GM12878 (cell line): ENCODE measurements at regions not wholly inside any gene's neighbourhood (a gene's known extent, or its start where the extent isn't known, plus 50 kb on each side); places are given as distances from the start of the nearest gene placed in this dataset.

Source experiments
- ATAC-seq: fragments of 200-7000 bp; cut with Tn5 transposase; 3 replicates; pipeline ENCODE4 v1.9.1; 2020; ENCODE audit warnings: mild to moderate bottlenecking, moderate library complexity
- BruUV-seq: library from RNA; stranded (reverse); fragments of 400-500 nt; replicated peaks from 2 replicates; lab custom pipeline; 2021; lab: Mats Ljungman, UMichigan
- CTCF ChIA-PET: fragments of 300-600 bp; sonication (Branson Sonifier 250); formaldehyde crosslinking; extraction: SDS; loops from one replicate; lab custom pipeline; 2021; ENCODE audit warnings: inconsistent platforms; lab: Yijun Ruan, JAX
- POLR2A ChIA-PET: fragments of 350-600 bp; formaldehyde crosslinking; extraction: SDS; loops from one replicate; lab custom pipeline; 2021; ENCODE audit warnings: inconsistent platforms; lab: Charles Lee
- RAD21 ChIA-PET: fragments of 300-600 bp; sonication (Branson Sonifier 250); formaldehyde crosslinking; loops from one replicate; lab custom pipeline; 2023; ENCODE audit warnings: antibody characterized with exemption; ENCODE audit not compliant: unreplicated experiment; lab: Charles Lee
- SMC1A ChIA-PET: fragments of 300-600 bp; sonication (Branson Sonifier 250); formaldehyde crosslinking; loops from one replicate; lab custom pipeline; 2023; ENCODE audit not compliant: unreplicated experiment, uncharacterized antibody; lab: Charles Lee
- DNase-seq: peaks from one replicate; pipeline ENCODE4 v3.0.0-alpha.2; 2011; ENCODE audit warnings: low read depth, low spot score
- FAIRE-seq: peaks from 3 replicates; lab custom pipeline; 2011; peaks lifted over from hg19 to GRCh38; lab: Jason Lieb, UNC
- H2AFZ ChIP-seq: 2 replicates; pipeline ENCODE4 v1.6.0; 2011; ENCODE audit warnings: low read depth, low read length, control low read depth; ENCODE audit not compliant: control insufficient read depth
- H3K27ac ChIP-seq: 2 replicates; pipeline ENCODE4 v1.5.1; 2011; ENCODE audit warnings: control low read depth; ENCODE audit not compliant: control insufficient read depth, insufficient read depth
- H3K27me3 ChIP-seq, 2 experiments: replicated peaks in 1 of 2; 2 replicates each; pipeline versions ENCODE4 v1.6.0 to v1.6.1; 2011; ENCODE audit warnings: low read length in 1 of 2; ENCODE audit not compliant: control insufficient read depth in 2 of 2, insufficient read depth in 2 of 2
- H3K36me3 ChIP-seq, 2 experiments: 2 replicates each; pipeline ENCODE4 v1.5.1; 2011; ENCODE audit warnings: low read length in 1 of 2; ENCODE audit not compliant: control insufficient read depth in 2 of 2, insufficient read depth in 2 of 2
- H3K4me1 ChIP-seq: 2 replicates; pipeline ENCODE4 v1.6.1; 2011; ENCODE audit warnings: mild to moderate bottlenecking, low read length, moderate library complexity, mixed read lengths; ENCODE audit not compliant: control insufficient read depth, insufficient read depth
- H3K4me2 ChIP-seq: 2 replicates; pipeline ENCODE4 v1.6.0; 2011; ENCODE audit warnings: control low read depth; ENCODE audit not compliant: control insufficient read depth, insufficient read depth
- H3K4me3 ChIP-seq: fragments of 200-600 bp; sonication (generic); 2 replicates; pipeline ENCODE4 v1.5.1; 2016
- H3K79me2 ChIP-seq: 2 replicates; pipeline ENCODE4 v1.6.0; 2011; ENCODE audit warnings: low read length; ENCODE audit not compliant: control insufficient read depth, insufficient read depth
- H3K9ac ChIP-seq: 2 replicates; pipeline ENCODE4 v1.8.0; 2011; ENCODE audit warnings: low read length, control low read depth, mixed read lengths; ENCODE audit not compliant: control insufficient read depth, insufficient read depth
- H3K9me3 ChIP-seq: replicated peaks from 3 replicates; pipeline ENCODE4 v1.5.1; 2011; ENCODE audit warnings: mild to moderate bottlenecking, low read length; ENCODE audit not compliant: control insufficient read depth, insufficient read depth
- H4K20me1 ChIP-seq: 2 replicates; pipeline ENCODE4 v1.6.0; 2011; ENCODE audit not compliant: control insufficient read depth, insufficient read depth
- MEF2B ChIP-seq: fragments of 450-650 bp; IDR thresholded peaks from 2 replicates; pipeline ENCODE4 v1.6.1; 2018; ENCODE audit warnings: mild to moderate bottlenecking, moderate library complexity; ENCODE audit not compliant: partially characterized antibody, poor library complexity, severe bottlenecking
- NRF1 ChIP-seq: conservative IDR thresholded peaks from 2 replicates; pipeline ENCODE4 v1.6.1; 2011; ENCODE audit warnings: mild to moderate bottlenecking, low read depth, low read length, improper control_type of control experiment
- PKNOX1 ChIP-seq: fragments of 450-650 bp; IDR thresholded peaks from 2 replicates; pipeline ENCODE4 v1.6.1; 2016; ENCODE audit warnings: mild to moderate bottlenecking
- POU2F2 ChIP-seq: IDR thresholded peaks from 3 replicates; pipeline ENCODE4 v1.6.1; 2011; ENCODE audit warnings: low read depth, mild to moderate bottlenecking, low read length, borderline replicate concordance
- RAD21 ChIP-seq: IDR thresholded peaks from 2 replicates; pipeline ENCODE4 v1.6.1; 2011; ENCODE audit warnings: mild to moderate bottlenecking, low read depth, low read length, moderate library complexity; ENCODE audit not compliant: insufficient read depth
- ZNF274 ChIP-seq: IDR thresholded peaks from one replicate; pipeline ENCODE4 v1.8.0; 2011; ENCODE audit not compliant: insufficient read length, insufficient read depth
- ZZZ3 ChIP-seq: IDR thresholded peaks from 2 replicates; pipeline ENCODE4 v1.6.1; 2011; ENCODE audit warnings: low read depth; ENCODE audit not compliant: control insufficient read depth, insufficient read length
- WGBS: methylation state at CpG from one replicate; pipeline ENCODE4 v1.1.6; 2016; ENCODE audit warnings: low lambda C conversion rate; ENCODE audit not compliant: insufficient replicate concordance, insufficient coverage; ENCODE audit errors: missing lambda C conversion rate; 5-methylcytosine and 5-hydroxymethylcytosine counted together
- in situ Hi-C: fragments of 300-500 bp; cut with MboI; formaldehyde crosslinking; loops from 9 replicates; pipeline ENCODE4 v1.14.3; 2018; ENCODE audit warnings: mixed read lengths
- intact Hi-C: fragments of 100-400 bp; cut with micrococcal nuclease; formaldehyde crosslinking; loops from one replicate; pipeline ENCODE4 v1.14.2; 2022; ENCODE audit not compliant: unreplicated experiment
- TF ChIP-seq, protein P1 (sequence below): fragments of 450-650 bp; IDR thresholded peaks from 2 replicates; pipeline ENCODE4 v1.6.1; 2014; ENCODE audit warnings: mild to moderate bottlenecking
- TF ChIP-seq, protein P2 (sequence below): fragments of 450-650 bp; IDR thresholded peaks from 2 replicates; pipeline ENCODE4 v1.6.1; 2018; ENCODE audit warnings: mild to moderate bottlenecking, low read depth, moderate library complexity; ENCODE audit not compliant: partially characterized antibody

DNA sequence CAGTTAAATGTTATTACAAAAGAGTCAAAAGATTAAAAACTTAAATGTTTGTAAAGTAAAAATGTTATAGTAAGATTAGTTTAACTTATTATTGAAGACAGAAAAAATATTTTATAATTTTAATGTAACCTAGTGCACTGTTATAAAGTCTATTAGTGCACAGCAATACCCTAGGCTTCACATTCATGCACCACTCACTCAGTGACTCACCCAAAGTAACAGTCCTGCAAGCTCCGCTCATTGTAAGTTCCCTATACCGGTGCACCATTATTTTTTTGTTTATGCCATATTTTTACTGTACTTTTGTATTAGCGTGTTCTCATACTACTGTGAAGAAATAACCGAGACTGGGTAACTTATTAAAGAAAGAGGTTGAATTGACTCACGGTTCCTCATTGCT is 759.7 kb upstream of the CDH7 start:
- intact Hi-C loops (no loop called here), in situ Hi-C loops (no loop called here)
- no TSS peak for BruUV-seq
- CTCF ChIA-PET: no interaction called here
- no peaks in the 10 kb centered on the region for H4K20me1 ChIP-seq
- POLR2A ChIA-PET: no interaction called here
- H3K27me3 ChIP-seq: no peaks in the 10 kb centered on the region
- H3K27ac ChIP-seq: no peak overlapping the region
- FAIRE-seq (no peak), ATAC-seq (peak; percentile 63), DNase-seq (no peak)
- no peak overlapping the region for H2AFZ ChIP-seq
- H3K9ac ChIP-seq: no peak overlapping the region
- WGBS: 57% methylated on average over 5 of the region's 5 CpGs
- SMC1A ChIA-PET: interaction anchor here (0.8 kb wide), 1 partner anchor 12 kb away, joined by 5 read pairs; no protein-coding TSS in a partner anchor
- H3K9me3 ChIP-seq: no peaks in the 10 kb centered on the region
- RAD21 ChIA-PET: no interaction called here
- H3K4me1 ChIP-seq: no peaks in the 10 kb centered on the region
- no peaks in the 10 kb centered on the region for H3K36me3 ChIP-seq
- no peak overlapping the region for H3K4me2 ChIP-seq
- no peaks in the 10 kb centered on the region for H3K79me2 ChIP-seq
- TF ChIP-seq NRF1 (no peak), MEF2B (no peak), PKNOX1 (no peak), POU2F2 (no peak), RAD21 (no peak), ZNF274 (no peak), ZZZ3 (no peak)
- TF ChIP-seq, protein P1, sequence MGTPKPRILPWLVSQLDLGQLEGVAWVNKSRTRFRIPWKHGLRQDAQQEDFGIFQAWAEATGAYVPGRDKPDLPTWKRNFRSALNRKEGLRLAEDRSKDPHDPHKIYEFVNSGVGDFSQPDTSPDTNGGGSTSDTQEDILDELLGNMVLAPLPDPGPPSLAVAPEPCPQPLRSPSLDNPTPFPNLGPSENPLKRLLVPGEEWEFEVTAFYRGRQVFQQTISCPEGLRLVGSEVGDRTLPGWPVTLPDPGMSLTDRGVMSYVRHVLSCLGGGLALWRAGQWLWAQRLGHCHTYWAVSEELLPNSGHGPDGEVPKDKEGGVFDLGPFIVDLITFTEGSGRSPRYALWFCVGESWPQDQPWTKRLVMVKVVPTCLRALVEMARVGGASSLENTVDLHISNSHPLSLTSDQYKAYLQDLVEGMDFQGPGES: no peak
- TF ChIP-seq, protein P2, sequence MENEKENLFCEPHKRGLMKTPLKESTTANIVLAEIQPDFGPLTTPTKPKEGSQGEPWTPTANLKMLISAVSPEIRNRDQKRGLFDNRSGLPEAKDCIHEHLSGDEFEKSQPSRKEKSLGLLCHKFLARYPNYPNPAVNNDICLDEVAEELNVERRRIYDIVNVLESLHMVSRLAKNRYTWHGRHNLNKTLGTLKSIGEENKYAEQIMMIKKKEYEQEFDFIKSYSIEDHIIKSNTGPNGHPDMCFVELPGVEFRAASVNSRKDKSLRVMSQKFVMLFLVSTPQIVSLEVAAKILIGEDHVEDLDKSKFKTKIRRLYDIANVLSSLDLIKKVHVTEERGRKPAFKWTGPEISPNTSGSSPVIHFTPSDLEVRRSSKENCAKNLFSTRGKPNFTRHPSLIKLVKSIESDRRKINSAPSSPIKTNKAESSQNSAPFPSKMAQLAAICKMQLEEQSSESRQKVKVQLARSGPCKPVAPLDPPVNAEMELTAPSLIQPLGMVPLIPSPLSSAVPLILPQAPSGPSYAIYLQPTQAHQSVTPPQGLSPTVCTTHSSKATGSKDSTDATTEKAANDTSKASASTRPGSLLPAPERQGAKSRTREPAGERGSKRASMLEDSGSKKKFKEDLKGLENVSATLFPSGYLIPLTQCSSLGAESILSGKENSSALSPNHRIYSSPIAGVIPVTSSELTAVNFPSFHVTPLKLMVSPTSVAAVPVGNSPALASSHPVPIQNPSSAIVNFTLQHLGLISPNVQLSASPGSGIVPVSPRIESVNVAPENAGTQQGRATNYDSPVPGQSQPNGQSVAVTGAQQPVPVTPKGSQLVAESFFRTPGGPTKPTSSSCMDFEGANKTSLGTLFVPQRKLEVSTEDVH: no peak
- no peak overlapping the region for H3K4me3 ChIP-seq
